Activated T-helper 2 cell treated with anti-CD3 and anti-CD28 coated beads, Interferon-gamma antibody, Interleukin-2, Interleukin-4, amounts not matched to agents 10 μg/mL and 5 μg/mL and 100 μg/mL, durations not matched to agents 14 hours and 24 hours and 36 hours (primary cell): ENCODE measurements at regions not wholly inside any gene's neighbourhood (a gene's known extent, or its start where the extent isn't known, plus 50 kb on each side); places are given as distances from the start of the nearest gene placed in this dataset.
"Not testable (repeated sequence)": the region's sequence is repeated elsewhere in the genome, so short reads cannot be mapped to it uniquely, and the experiment has no call there.

ENCODE experiments used
- DNase-seq: peaks from one replicate; pipeline ENCODE4 v3.0.0; 2021; ENCODE audit warnings: low spot score
- H3K27ac Mint-ChIP-seq: one replicate; pipeline ENCODE4 v1.8.0; 2021; ENCODE audit warnings: mixed read lengths
- H3K27me3 Mint-ChIP-seq: one replicate; pipeline ENCODE4 v1.8.0; 2021; ENCODE audit warnings: low read depth, mixed read lengths
- H3K36me3 Mint-ChIP-seq: one replicate; pipeline ENCODE4 v1.8.0; 2021; ENCODE audit warnings: low read depth, mixed read lengths
- H3K4me1 Mint-ChIP-seq: one replicate; pipeline ENCODE4 v1.8.0; 2021; ENCODE audit warnings: low read depth, mixed read lengths
- H3K4me3 Mint-ChIP-seq: one replicate; pipeline ENCODE4 v1.8.0; 2021; ENCODE audit warnings: low read depth, mild to moderate bottlenecking, moderate library complexity, mixed read lengths
- H3K9me3 Mint-ChIP-seq: one replicate; pipeline ENCODE4 v1.8.0; 2021; ENCODE audit warnings: mixed read lengths
- intact Hi-C: fragments of 100-400 bp; cut with micrococcal nuclease; formaldehyde crosslinking; loops from one replicate; pipeline ENCODE4 v1.15.1; 2023

- DNase-seq: no peak
- H3K27me3 Mint-ChIP-seq: no peaks in the 10 kb centered on the region
- intact Hi-C loops: loop anchor here (10.0 kb wide), 1 partner anchor 183 kb away; no protein-coding TSS in a partner anchor
- H3K36me3 Mint-ChIP-seq: peaks cover 5% of the 10 kb centered on the region
- no peak overlapping the region for H3K4me3 Mint-ChIP-seq
- no peaks in the 10 kb centered on the region for H3K9me3 Mint-ChIP-seq
- H3K27ac Mint-ChIP-seq: no peak overlapping the region
- H3K4me1 Mint-ChIP-seq: peaks cover 70% of the 10 kb centered on the region
These were observed 62.0 kb upstream of the KLF7 start for GRCh38 chr2:207227749-207228145.

GRCh38 chr2:207228402-207228801, 62.7 kb upstream of the KLF7 start:
- H3K4me1 Mint-ChIP-seq: peaks cover 65% of the 10 kb centered on the region
- H3K27me3 Mint-ChIP-seq: no peaks in the 10 kb centered on the region
- intact Hi-C loops: loop anchor here (10.0 kb wide), 1 partner anchor 184 kb away; no protein-coding TSS in a partner anchor
- peaks cover 5% of the 10 kb centered on the region for H3K36me3 Mint-ChIP-seq
- no peak for DNase-seq
- H3K4me3 Mint-ChIP-seq: no peak overlapping the region
- H3K27ac Mint-ChIP-seq: no peak overlapping the region
- H3K9me3 Mint-ChIP-seq: no peaks in the 10 kb centered on the region

DNA sequence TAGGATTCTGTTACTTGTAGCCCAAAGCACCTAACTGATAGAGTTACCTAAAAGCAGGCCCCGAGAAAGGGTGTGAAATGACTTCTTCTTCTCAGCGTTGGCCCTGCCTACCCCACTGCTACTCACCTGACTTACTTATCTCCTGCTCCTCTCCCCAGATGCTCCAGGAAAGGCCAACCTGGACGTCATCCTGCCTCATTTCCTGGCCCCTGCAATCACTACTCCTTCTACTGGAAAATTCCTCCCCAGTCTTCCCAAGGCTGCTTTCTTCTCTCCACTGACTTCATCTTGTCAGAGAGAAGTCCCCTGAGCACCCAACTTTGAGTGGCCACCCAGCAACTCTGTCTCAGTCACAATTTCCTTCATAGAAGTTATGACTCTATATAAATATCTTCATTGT, 63.4 kb upstream of the KLF7 start:
- H3K4me1 Mint-ChIP-seq: peaks cover 63% of the 10 kb centered on the region
- no peaks in the 10 kb centered on the region for H3K9me3 Mint-ChIP-seq
- no peaks in the 10 kb centered on the region for H3K27me3 Mint-ChIP-seq
- H3K4me3 Mint-ChIP-seq: no peak overlapping the region
- no peak for DNase-seq
- intact Hi-C loops: loop anchor here (10.0 kb wide), 1 partner anchor 184 kb away; no protein-coding TSS in a partner anchor
- peaks cover 5% of the 10 kb centered on the region for H3K36me3 Mint-ChIP-seq
- peak overlapping the region; percentile 29 for H3K27ac Mint-ChIP-seq

DNA sequence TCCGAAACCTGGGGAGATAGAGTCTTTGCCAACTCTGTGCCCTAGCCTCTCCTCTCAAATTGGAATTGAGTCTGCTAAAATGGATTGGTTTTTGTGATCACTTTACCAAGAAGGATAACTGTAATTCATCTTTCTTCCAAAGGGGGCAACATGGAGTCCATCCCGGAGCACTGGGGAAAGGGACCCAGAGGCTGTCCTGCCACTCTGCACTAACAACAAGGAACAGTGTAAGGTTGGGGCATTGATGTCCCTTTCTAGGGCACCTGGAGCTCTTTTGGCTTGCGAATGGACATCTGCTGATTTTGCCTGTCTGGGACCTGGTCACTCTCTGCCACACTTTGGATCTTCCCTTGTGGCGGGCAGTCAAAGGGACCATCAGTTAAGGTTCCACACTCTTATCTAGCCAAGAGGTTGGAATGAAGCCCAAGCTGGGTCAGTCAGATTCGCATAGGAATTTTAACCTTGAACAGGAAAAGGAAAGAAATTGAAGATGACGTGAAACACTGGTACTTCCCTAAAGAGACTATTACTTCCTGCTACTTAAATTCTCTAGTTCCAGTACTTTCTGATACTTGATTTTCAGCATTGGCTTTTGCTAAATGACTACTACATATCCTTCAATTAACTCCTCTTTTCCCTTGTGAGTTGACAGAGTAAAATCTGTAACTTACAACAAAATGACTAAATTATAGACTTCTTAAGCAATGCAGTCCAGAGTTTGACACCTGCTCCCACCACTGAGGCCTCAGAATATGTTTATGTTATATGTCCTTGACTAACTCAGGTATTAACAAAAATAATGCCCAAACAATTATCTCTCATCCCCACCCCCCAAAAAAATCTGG, 64.7 kb upstream of the KLF7 start:
- no peak overlapping the region for H3K4me3 Mint-ChIP-seq
- intact Hi-C loops: loop anchor here (1.0 kb wide), 1 partner anchor 9 kb away; no protein-coding TSS in a partner anchor
- H3K27me3 Mint-ChIP-seq: no peaks in the 10 kb centered on the region
- no peaks in the 10 kb centered on the region for H3K9me3 Mint-ChIP-seq
- peaks cover 5% of the 10 kb centered on the region for H3K36me3 Mint-ChIP-seq
- H3K4me1 Mint-ChIP-seq: peaks cover 57% of the 10 kb centered on the region
- H3K27ac Mint-ChIP-seq: peak overlapping the region; percentile 73
- no peak for DNase-seq

DNA sequence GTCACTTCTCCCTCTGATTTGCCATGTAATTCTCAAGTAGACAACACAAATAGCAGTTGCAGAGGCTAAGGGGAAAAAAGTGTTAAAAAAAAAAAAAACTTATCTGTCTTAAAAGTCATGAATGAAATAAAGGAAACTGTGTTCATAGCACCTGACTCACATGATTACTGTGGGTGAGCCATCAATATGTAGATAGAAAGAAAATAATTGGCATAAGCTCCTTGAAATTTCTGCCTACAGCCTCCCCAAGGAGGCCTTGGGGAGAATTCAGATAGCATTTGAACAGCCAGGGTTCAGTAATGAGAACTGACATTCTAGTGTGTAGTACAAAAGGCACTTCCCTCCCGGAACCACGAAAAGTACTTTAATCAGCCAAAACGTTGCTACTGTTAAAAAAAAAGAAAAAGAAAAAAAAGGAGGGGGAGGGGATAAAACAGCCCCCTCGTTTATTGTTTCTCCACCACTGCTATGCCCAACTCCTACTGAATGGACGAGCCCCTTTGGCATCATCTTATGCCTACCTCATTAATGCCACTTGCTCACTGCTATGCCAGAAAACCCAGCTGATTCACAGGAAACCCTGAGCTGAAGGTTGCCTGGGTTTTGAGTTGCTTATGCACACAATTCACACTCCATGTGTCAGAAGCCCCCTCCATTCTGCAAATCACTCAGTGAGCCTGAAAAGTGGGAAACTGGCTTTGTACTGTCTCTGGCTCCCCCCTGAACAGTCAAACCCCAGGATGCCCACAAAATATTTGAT, 65.5 kb upstream of the KLF7 start:
- intact Hi-C loops: loop anchor here (1.0 kb wide), 1 partner anchor 8 kb away; no protein-coding TSS in a partner anchor
- Mint-ChIP-seq H3K36me3 (peaks cover 5% of the 10 kb centered on the region), H3K4me3 (no peak overlapping the region), H3K4me1 (peaks cover 55% of the 10 kb centered on the region), H3K27me3 (no peaks in the 10 kb centered on the region), H3K9me3 (no peaks in the 10 kb centered on the region), H3K27ac (peak overlapping the region; percentile 73)
- no peak for DNase-seq

- peaks cover 51% of the 10 kb centered on the region for H3K4me1 Mint-ChIP-seq
- DNase-seq: no peak
- intact Hi-C loops: loop anchor here (1.0 kb wide), 1 partner anchor 7 kb away; no protein-coding TSS in a partner anchor
- no peak overlapping the region for H3K4me3 Mint-ChIP-seq
- no peaks in the 10 kb centered on the region for H3K9me3 Mint-ChIP-seq
- H3K36me3 Mint-ChIP-seq: peaks cover 5% of the 10 kb centered on the region
- H3K27ac Mint-ChIP-seq: peak overlapping the region; percentile 62
- H3K27me3 Mint-ChIP-seq: no peaks in the 10 kb centered on the region
These were observed 66.2 kb upstream of the KLF7 start for GRCh38 chr2:207231967-207232366.

- H3K27ac Mint-ChIP-seq, H3K27me3 Mint-ChIP-seq, H3K4me3 Mint-ChIP-seq, H3K9me3 Mint-ChIP-seq, intact Hi-C loops, DNase-seq, H3K36me3 Mint-ChIP-seq: not testable (repeated sequence)
- H3K4me1 Mint-ChIP-seq: peaks cover 47% of the 10 kb centered on the region
These were observed 67.4 kb upstream of the KLF7 start for GRCh38 chr2:207233141-207233540.

GRCh38 chr2:207233731-207234130, 68.0 kb upstream of the KLF7 start:
- intact Hi-C loops: no loop called here
- Mint-ChIP-seq H3K27me3 (no peaks in the 10 kb centered on the region), H3K4me1 (peaks cover 43% of the 10 kb centered on the region), H3K27ac (no peak overlapping the region), H3K36me3 (peaks cover 9% of the 10 kb centered on the region), H3K4me3 (no peak overlapping the region), H3K9me3 (no peaks in the 10 kb centered on the region)
- DNase-seq: no peak

DNA sequence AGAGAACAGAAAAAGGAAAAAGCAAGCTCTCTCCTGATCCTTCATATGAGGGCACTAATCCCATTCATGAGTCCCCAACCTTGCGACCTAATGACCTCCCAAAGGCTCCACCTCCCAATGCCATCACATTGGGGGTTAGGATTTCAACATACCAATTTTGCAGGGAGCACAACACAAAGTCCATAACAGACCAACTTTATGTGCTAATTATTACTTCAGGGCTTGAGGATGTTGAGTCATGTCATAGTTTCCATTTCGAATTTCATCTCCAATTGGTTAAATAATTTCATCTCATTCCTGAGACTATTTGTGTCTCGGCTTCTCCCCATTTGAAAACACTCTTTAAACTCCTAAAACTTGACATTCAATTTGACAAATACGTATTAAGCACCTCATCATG, 69.9 kb upstream of the KLF7 start:
- no peaks in the 10 kb centered on the region for H3K27me3 Mint-ChIP-seq
- H3K9me3 Mint-ChIP-seq: no peaks in the 10 kb centered on the region
- H3K27ac Mint-ChIP-seq: no peak overlapping the region
- H3K4me3 Mint-ChIP-seq: no peak overlapping the region
- peaks cover 6% of the 10 kb centered on the region for H3K36me3 Mint-ChIP-seq
- intact Hi-C loops: no loop called here
- no peak for DNase-seq
- peaks cover 32% of the 10 kb centered on the region for H3K4me1 Mint-ChIP-seq

DNA sequence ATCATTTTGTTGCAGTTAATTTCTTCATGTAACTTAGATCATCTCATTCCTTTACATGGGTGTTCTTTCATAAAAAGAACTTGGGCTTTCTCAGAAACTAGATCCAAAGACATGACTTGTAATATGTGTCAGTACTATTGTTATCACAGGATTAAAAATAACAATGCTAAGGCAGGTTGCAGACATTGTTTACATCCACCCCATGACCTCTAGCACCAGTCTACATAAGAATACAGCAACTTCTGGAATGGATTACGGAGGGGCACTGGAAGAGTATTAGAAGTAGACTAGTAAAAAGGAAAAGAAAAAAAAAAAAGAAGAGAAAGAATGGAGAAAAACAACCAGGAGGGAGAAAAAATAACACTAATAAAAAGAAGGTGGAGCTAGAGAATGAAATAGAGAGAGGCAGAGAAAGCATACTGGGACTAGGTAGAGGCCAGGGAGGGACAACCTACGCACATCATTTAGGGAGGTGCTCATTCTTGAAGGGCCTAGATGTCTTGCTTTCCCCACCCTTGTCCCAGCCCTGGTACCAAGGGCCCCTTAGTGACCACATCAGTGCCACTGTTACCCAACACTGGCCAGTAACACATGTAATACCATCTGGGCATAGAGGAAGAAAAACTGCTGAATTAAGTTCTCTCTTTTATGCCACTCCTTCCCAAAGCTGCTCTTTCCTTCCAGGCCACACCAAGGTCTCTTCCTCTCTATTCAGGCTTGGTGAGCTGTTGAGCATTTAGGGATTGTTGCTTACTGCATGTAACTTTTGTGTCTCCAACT, 70.6 kb upstream of the KLF7 start:
- Mint-ChIP-seq H3K27me3 (no peaks in the 10 kb centered on the region), H3K4me1 (peaks cover 25% of the 10 kb centered on the region), H3K27ac (peak overlapping the region; percentile 2), H3K4me3 (no peak overlapping the region), H3K9me3 (no peaks in the 10 kb centered on the region), H3K36me3 (peaks cover 4% of the 10 kb centered on the region)
- intact Hi-C loops: no loop called here
- no peak for DNase-seq

DNA sequence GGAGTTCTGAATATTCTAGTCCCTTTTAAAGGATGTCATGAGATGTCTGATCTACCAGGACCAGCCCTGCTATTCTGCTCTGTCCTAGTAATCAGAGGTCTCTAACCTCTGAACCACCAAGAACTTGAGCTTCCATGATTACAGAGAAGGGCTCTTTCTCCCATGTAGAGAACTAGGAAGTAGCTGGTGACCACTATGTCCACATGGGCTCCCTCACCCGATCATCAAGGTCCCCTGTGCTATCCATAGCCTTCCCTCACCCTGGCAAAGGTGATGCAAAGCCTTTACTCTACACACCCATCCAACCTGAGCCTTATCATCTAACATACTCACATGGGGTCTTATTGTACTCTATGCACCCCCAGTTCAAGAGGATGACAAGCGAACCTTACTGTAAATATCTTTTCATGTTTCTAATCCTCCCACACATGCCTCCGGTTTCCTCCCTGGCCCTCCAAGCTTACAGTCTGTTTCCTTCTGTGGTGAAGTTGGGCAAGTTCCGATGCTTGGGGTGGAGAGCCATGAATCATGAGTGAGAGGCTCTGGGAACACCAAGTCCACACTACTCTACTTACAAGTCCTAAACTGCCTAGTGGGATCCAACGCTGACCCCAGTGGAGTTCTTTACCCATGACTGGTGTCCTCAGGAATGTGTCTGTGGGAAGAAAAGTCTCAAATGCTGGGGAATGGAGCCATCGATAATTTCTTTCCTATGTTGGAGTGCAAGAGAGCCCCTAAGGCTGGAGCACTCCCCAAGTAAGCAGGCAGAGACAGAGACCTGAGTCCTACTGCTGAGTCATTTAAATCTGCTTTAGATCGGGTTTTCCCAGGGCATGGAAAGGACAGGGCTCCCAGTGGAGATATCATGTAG, 73.3 kb upstream of the KLF7 start:
- Mint-ChIP-seq H3K27ac (peak overlapping the region; percentile 84), H3K36me3 (peaks cover 4% of the 10 kb centered on the region), H3K4me3 (peak overlapping the region; percentile 64), H3K9me3 (no peaks in the 10 kb centered on the region), H3K4me1 (peaks cover 29% of the 10 kb centered on the region), H3K27me3 (no peaks in the 10 kb centered on the region)
- no peak for DNase-seq
- intact Hi-C loops: loop anchor here (1.0 kb wide), 2 partner anchors 8 to 14 kb away; no protein-coding TSS in a partner anchor
